ENCODE measurements at regions not wholly inside any gene's neighbourhood (a gene's known extent, or its start where the extent isn't known, plus 50 kb on each side); places are given as distances from the start of the nearest gene placed in this dataset.

DNA sequence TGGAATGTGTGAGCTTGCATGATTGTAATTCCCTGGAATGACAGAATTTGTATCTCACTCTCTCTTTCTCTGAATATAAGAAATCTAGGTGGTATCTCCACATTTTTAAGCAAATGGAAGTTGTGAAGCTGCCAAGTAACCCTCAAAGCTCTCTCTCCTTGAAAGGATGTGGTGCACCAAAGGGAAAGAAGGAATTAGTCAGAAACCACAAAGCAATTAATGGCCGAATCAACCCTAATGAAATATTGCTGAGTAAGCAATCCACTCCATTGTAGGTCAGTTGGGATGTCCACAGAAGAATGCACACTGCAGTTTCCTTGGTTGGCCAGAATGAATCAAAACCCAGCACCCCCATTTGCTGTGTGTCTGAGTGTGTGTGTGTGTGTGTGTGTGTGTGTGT, 153.5 kb downstream of the KCNA5 start:
- no peak for TF ChIP-seq CTCF (IDR thresholded peaks at IDR 0.05)
- no peak for TF ChIP-seq POLR2A (IDR thresholded peaks at IDR 0.05)

Measured in stomach (tissue), 4 donors.